H1 (cell line): ENCODE measurements at regions not wholly inside any gene's neighbourhood (a gene's known extent, or its start where the extent isn't known, plus 50 kb on each side); places are given as distances from the start of the nearest gene placed in this dataset.

ENCODE experiments used
- CTCF ChIA-PET: fragments of 300-600 bp; sonication (Branson Sonifier 250); formaldehyde crosslinking; loops from one replicate; lab custom pipeline; 2021; ENCODE audit not compliant: partially characterized antibody; lab: Charles Lee
- POLR2A ChIA-PET: fragments of 300-600 bp; sonication (Branson Sonifier 250); formaldehyde crosslinking; loops from one replicate; lab custom pipeline; 2021; ENCODE audit warnings: inconsistent platforms; ENCODE audit not compliant: partially characterized antibody; lab: Charles Lee
- DNase-seq, 2 experiments: peaks; one replicate each; pipeline versions ENCODE4 v3.0.0 to v3.0.0-alpha.2; 2010 to 2022; ENCODE audit warnings: low spot score in 2 of 2, low read depth in 1 of 2, mixed read lengths in 1 of 2
- FAIRE-seq: peaks from 2 replicates; lab custom pipeline; 2011; peaks lifted over from hg19 to GRCh38; lab: Jason Lieb, UNC
- H2AFZ ChIP-seq: 2 replicates; pipeline ENCODE4 v1.8.1; 2012; ENCODE audit warnings: low read length, inconsistent platforms
- H2AK5ac ChIP-seq: 2 replicates; pipeline ENCODE4 v1.6.1; 2013; ENCODE audit warnings: low read depth, low read length
- H2BK120ac ChIP-seq: replicated peaks from 2 replicates; pipeline ENCODE3; 2013; ENCODE audit warnings: low read depth, low read length, inconsistent platforms
- H2BK12ac ChIP-seq: 2 replicates; pipeline ENCODE4 v1.6.1; 2013; ENCODE audit warnings: low read depth, low read length
- H2BK15ac ChIP-seq: 2 replicates; pipeline ENCODE4 v1.6.1; 2013; ENCODE audit warnings: low read length
- H2BK20ac ChIP-seq: 2 replicates; pipeline ENCODE4 v1.6.1; 2013; ENCODE audit warnings: low read length
- H2BK5ac ChIP-seq: 2 replicates; pipeline ENCODE4 v1.6.1; 2013; ENCODE audit warnings: low read depth, low read length
- H3K14ac ChIP-seq: 2 replicates; pipeline ENCODE4 v1.6.1; 2013; ENCODE audit warnings: inconsistent platforms; ENCODE audit not compliant: insufficient read length
- H3K18ac ChIP-seq: 2 replicates; pipeline ENCODE4 v1.6.1; 2013; ENCODE audit warnings: low read length; ENCODE audit errors: extremely low read depth
- H3K23ac ChIP-seq: 2 replicates; pipeline ENCODE4 v1.6.1; 2013; ENCODE audit warnings: inconsistent platforms; ENCODE audit not compliant: insufficient read length
- H3K23me2 ChIP-seq: 2 replicates; pipeline ENCODE4 v1.6.1; 2013; ENCODE audit warnings: low read depth, low read length
- H3K27ac ChIP-seq: 2 replicates; pipeline ENCODE4 v1.6.1; 2011; ENCODE audit warnings: low read depth, low read length, inconsistent platforms
- H3K27me3 ChIP-seq, 4 experiments: replicated peaks in 1 of 4; 1 replicate in 1 of 4; 2 replicates in 3 of 4; pipeline versions ENCODE4 v1.6.1 to v1.8.1; 2011 to 2013; ENCODE audit warnings: low read length in 3 of 4, mild to moderate bottlenecking in 3 of 4, inconsistent platforms in 2 of 4, mixed read lengths in 2 of 4, moderate library complexity in 1 of 4; ENCODE audit not compliant: control insufficient read depth in 3 of 4, insufficient read depth in 3 of 4; ENCODE audit errors: extremely low read depth in 1 of 4
- H3K36me3 ChIP-seq, 4 experiments: 2 replicates each; pipeline versions ENCODE4 v1.6.1 to v1.8.1; 2011 to 2013; ENCODE audit warnings: mild to moderate bottlenecking in 4 of 4, low read length in 3 of 4, moderate library complexity in 2 of 4, control low read depth in 1 of 4, inconsistent platforms in 1 of 4; ENCODE audit not compliant: insufficient read depth in 4 of 4, control insufficient read depth in 2 of 4
- H3K4ac ChIP-seq: replicated peaks from 2 replicates; pipeline ENCODE3; 2013; ENCODE audit warnings: low read length, low read depth, mixed read lengths, inconsistent platforms; ENCODE audit not compliant: insufficient read length
- H3K4me1 ChIP-seq, 4 experiments: replicated peaks in 1 of 4; 1 replicate in 1 of 4; 2 replicates in 3 of 4; pipeline versions ENCODE4 v1.6.1 to v1.8.1; 2011 to 2013; ENCODE audit warnings: low read length in 3 of 4, inconsistent platforms in 2 of 4, mixed read lengths in 1 of 4; ENCODE audit not compliant: insufficient read depth in 4 of 4, control insufficient read depth in 3 of 4
- H3K4me2 ChIP-seq, 2 experiments: 2 replicates each; pipeline versions ENCODE4 v1.6.1 to v1.8.1; 2011 to 2013; ENCODE audit warnings: low read depth in 2 of 2, low read length in 2 of 2, control low read depth in 1 of 2, inconsistent platforms in 1 of 2, mild to moderate bottlenecking in 1 of 2; ENCODE audit not compliant: insufficient read depth in 1 of 2
- H3K4me3 ChIP-seq, 4 experiments: fragments of 200-600, 300-600 bp in 1 of 4; sonication (generic), shearing (Covaris generic), sonication (Bioruptor Twin) in 1 of 4; 2 replicates each; pipeline versions ENCODE4 v1.5.1 to v1.8.1; 2011 to 2016; ENCODE audit warnings: low read length in 4 of 4, low read depth in 3 of 4, control low read depth in 2 of 4, inconsistent platforms in 2 of 4, mild to moderate bottlenecking in 2 of 4, mixed read lengths in 1 of 4, moderate library complexity in 1 of 4; ENCODE audit not compliant: insufficient read depth in 2 of 4; ENCODE audit errors: extremely low read depth in 1 of 4
- H3K56ac ChIP-seq: replicated peaks from 2 replicates; pipeline ENCODE3; 2013; ENCODE audit warnings: low read depth, mild to moderate bottlenecking, mixed read lengths, low read length, inconsistent platforms; ENCODE audit not compliant: insufficient read length
- H3K79me1 ChIP-seq: 2 replicates; pipeline ENCODE4 v1.6.1; 2013; ENCODE audit warnings: low read depth, low read length, control low read depth
- H3K79me2 ChIP-seq, 2 experiments: 2 replicates each; pipeline versions ENCODE4 v1.6.1 to v1.8.1; 2012 to 2013; ENCODE audit warnings: low read length in 2 of 2, mild to moderate bottlenecking in 2 of 2, inconsistent platforms in 1 of 2; ENCODE audit not compliant: insufficient read depth in 2 of 2, control insufficient read depth in 1 of 2
- H3K9ac ChIP-seq, 4 experiments: replicated peaks in 1 of 4; 1 replicate in 1 of 4; 2 replicates in 3 of 4; pipeline versions ENCODE4 v1.6.1 to v1.8.1; 2011 to 2013; ENCODE audit warnings: low read depth in 3 of 4, low read length in 3 of 4, control low read depth in 2 of 4, mild to moderate bottlenecking in 2 of 4, moderate library complexity in 2 of 4, inconsistent platforms in 1 of 4; ENCODE audit errors: extremely low read depth in 1 of 4
- H3K9me3 ChIP-seq, 2 experiments: 2 replicates each; pipeline versions ENCODE4 v1.6.1 to v1.8.1; 2012 to 2013; ENCODE audit warnings: mild to moderate bottlenecking in 2 of 2, moderate library complexity in 2 of 2, control low read depth in 1 of 2, inconsistent platforms in 1 of 2, low read depth in 1 of 2, low read length in 1 of 2, mixed read lengths in 1 of 2; ENCODE audit not compliant: insufficient read depth in 2 of 2
- H4K20me1 ChIP-seq, 2 experiments: replicated peaks in 1 of 2; 2 replicates each; pipeline versions ENCODE3 to v1.8.1; 2011 to 2013; ENCODE audit warnings: inconsistent platforms in 2 of 2, low read length in 2 of 2, mild to moderate bottlenecking in 1 of 2; ENCODE audit not compliant: insufficient read depth in 2 of 2, control insufficient read depth in 1 of 2
- H4K5ac ChIP-seq: 2 replicates; pipeline ENCODE4 v1.6.1; 2013; ENCODE audit warnings: low read length, low read depth, mixed read lengths, inconsistent platforms; ENCODE audit not compliant: insufficient read length
- H4K8ac ChIP-seq: 2 replicates; pipeline ENCODE4 v1.8.0; 2013; ENCODE audit warnings: mild to moderate bottlenecking, moderate library complexity, low read length, inconsistent platforms; ENCODE audit not compliant: insufficient read depth; ENCODE audit errors: extremely low read depth
- H4K91ac ChIP-seq: replicated peaks from 2 replicates; pipeline ENCODE3; 2013; ENCODE audit warnings: low read length, mixed read lengths, inconsistent platforms; ENCODE audit not compliant: insufficient read length
- ATF3 ChIP-seq: IDR thresholded peaks from 2 replicates; pipeline ENCODE4 v1.6.1; 2011; ENCODE audit warnings: low read depth, mild to moderate bottlenecking, low read length; ENCODE audit not compliant: insufficient read depth
- BRCA1 ChIP-seq: IDR thresholded peaks from 2 replicates; pipeline ENCODE4 v1.6.1; 2012; ENCODE audit warnings: low read depth, low read length, improper control_type of control experiment
- EGR1 ChIP-seq: IDR thresholded peaks from 2 replicates; pipeline ENCODE4 v1.6.1; 2011; ENCODE audit warnings: low read depth, low read length, borderline replicate concordance
- EP300 ChIP-seq, 2 experiments: IDR thresholded peaks; 1 replicate in 1 of 2; 2 replicates in 1 of 2; pipeline ENCODE4 v1.6.1; 2011 to 2012; ENCODE audit warnings: low read depth in 2 of 2, low read length in 2 of 2, mild to moderate bottlenecking in 2 of 2, borderline replicate concordance in 1 of 2, inconsistent platforms in 1 of 2, moderate library complexity in 1 of 2
- FOSL1 ChIP-seq: IDR thresholded peaks from 2 replicates; pipeline ENCODE4 v1.6.1; 2011; ENCODE audit warnings: mild to moderate bottlenecking, low read depth, low read length, moderate library complexity; ENCODE audit not compliant: insufficient read depth
- GABPA ChIP-seq: IDR thresholded peaks from 2 replicates; pipeline ENCODE4 v1.6.1; 2011; ENCODE audit warnings: mild to moderate bottlenecking, low read length, moderate library complexity, borderline replicate concordance; ENCODE audit not compliant: insufficient read depth
- GTF2F1 ChIP-seq: IDR thresholded peaks from 2 replicates; pipeline ENCODE4 v1.6.1; 2012; ENCODE audit warnings: low read depth, low read length, improper control_type of control experiment, borderline replicate concordance
- HDAC6 ChIP-seq: IDR thresholded peaks from one replicate; pipeline ENCODE4 v1.7.1; 2012; ENCODE audit warnings: low read depth, mild to moderate bottlenecking, inconsistent platforms, low read length, moderate library complexity
- RXRA ChIP-seq: IDR thresholded peaks from 2 replicates; pipeline ENCODE4 v1.6.1; 2011; ENCODE audit warnings: low read depth, mild to moderate bottlenecking, low read length, moderate library complexity; ENCODE audit not compliant: insufficient read depth
- SAP30 ChIP-seq: fragments of 300-600 bp; sonication (generic); IDR thresholded peaks from 2 replicates; pipeline ENCODE4 v1.7.1; 2012; ENCODE audit warnings: low read length, moderate library complexity, mild to moderate bottlenecking, inconsistent platforms; ENCODE audit not compliant: insufficient read depth, insufficient replicate concordance
- SIX5 ChIP-seq: IDR thresholded peaks from 2 replicates; pipeline ENCODE4 v1.6.1; 2011; ENCODE audit warnings: mild to moderate bottlenecking, low read depth, low read length
- SRF ChIP-seq: IDR thresholded peaks from 2 replicates; pipeline ENCODE4 v1.6.1; 2011; ENCODE audit warnings: mild to moderate bottlenecking, low read depth, low read length, moderate library complexity
- TAF7 ChIP-seq: optimal IDR thresholded peaks from 2 replicates; pipeline ENCODE3; 2011; ENCODE audit warnings: low read depth, mild to moderate bottlenecking, inconsistent platforms, low read length, moderate library complexity, borderline replicate concordance
- YY1 ChIP-seq: IDR thresholded peaks from 2 replicates; pipeline ENCODE4 v1.6.1; 2011; ENCODE audit warnings: low read depth, mild to moderate bottlenecking, low read length
- WGBS, 2 experiments: shearing (Covaris generic) in 1 of 2; methylation state at CpG; one replicate each; pipeline versions ENCODE4 v1.1.6 to v1.1.7; 2013 to 2015; ENCODE audit warnings: low lambda C conversion rate in 2 of 2, mixed read lengths in 2 of 2, inconsistent platforms in 1 of 2, low coverage in 1 of 2, missing lambda C conversion rate in 1 of 2; ENCODE audit not compliant: insufficient replicate concordance in 2 of 2, insufficient coverage in 1 of 2, insufficient read length in 1 of 2; ENCODE audit errors: extremely low coverage in 1 of 2, missing lambda C conversion rate in 1 of 2; 5-methylcytosine and 5-hydroxymethylcytosine counted together

- no peaks in the 10 kb centered on the region for H3K4me1 ChIP-seq
- H2BK12ac ChIP-seq = no peak overlapping the region
- H3K9me3 ChIP-seq = no peaks in the 10 kb centered on the region
- H3K9ac ChIP-seq = no peak overlapping the region
- no peak overlapping the region for H2BK120ac ChIP-seq
- no peaks in the 10 kb centered on the region for H3K23me2 ChIP-seq
- DNase-seq (peak in 1 of 2 experiments; percentile 8), FAIRE-seq (no peak)
- no peak overlapping the region for H2BK15ac ChIP-seq
- CTCF ChIA-PET = interaction anchor here (0.6 to 2.1 kb wide), 4 partner anchors 13 to 588 kb away, joined by 3 to 6 read pairs (median 4); no protein-coding TSS in a partner anchor
- no peak overlapping the region for H3K18ac ChIP-seq
- no peak overlapping the region for H3K27ac ChIP-seq
- H3K4ac ChIP-seq = no peak overlapping the region
- no peak overlapping the region for H4K91ac ChIP-seq
- WGBS, 2 experiments = 79% methylated on average over 3 of the region's 3 CpGs; no CpG with 5 or more reads in 1 of the 2 experiments
- H4K8ac ChIP-seq = no peak overlapping the region
- H4K5ac ChIP-seq = no peak overlapping the region
- H3K23ac ChIP-seq = no peak overlapping the region
- no peaks in the 10 kb centered on the region for H3K79me1 ChIP-seq
- no peaks in the 10 kb centered on the region for H3K79me2 ChIP-seq
- no peak overlapping the region for H2BK5ac ChIP-seq
- no peaks in the 10 kb centered on the region for H3K36me3 ChIP-seq
- POLR2A ChIA-PET = no interaction called here
- no peak overlapping the region for H2AK5ac ChIP-seq
- no peak overlapping the region for H2AFZ ChIP-seq
- H3K14ac ChIP-seq = no peak overlapping the region
- H3K4me3 ChIP-seq = no peak overlapping the region
- H3K4me2 ChIP-seq = no peak overlapping the region
- no peak overlapping the region for H2BK20ac ChIP-seq
- no peak overlapping the region for H3K56ac ChIP-seq
- no peaks in the 10 kb centered on the region for H3K27me3 ChIP-seq
- no peaks in the 10 kb centered on the region for H4K20me1 ChIP-seq
- TF ChIP-seq SRF (no peak), EGR1 (no peak), YY1 (no peak), BRCA1 (no peak), ATF3 (no peak), SAP30 (no peak), EP300 (IDR thresholded peaks at IDR 0.05; ENCODE audit: borderline replicate concordance in 1 of 2, low read depth in 2 of 2, low read length in 2 of 2) (no peak), RXRA (no peak), GTF2F1 (no peak), FOSL1 (no peak), SIX5 (no peak), TAF7 (no peak), GABPA (no peak), HDAC6 (no peak)
Observed at GRCh38 chr5:159398936-159399335, 68.6 kb upstream of the IL12B start.
